Activated naive CD8-positive, alpha-beta T cell (primary cell): ENCODE measurements at regions not wholly inside any gene's neighbourhood (a gene's known extent, or its start where the extent isn't known, plus 50 kb on each side); places are given as distances from the start of the nearest gene placed in this dataset.
A peak's percentile ranks its signal among the peaks of the same experiment; 100 is the strongest.

ENCODE experiments used
- H3K27ac Mint-ChIP-seq: one replicate; pipeline ENCODE4 v1.8.0; 2021; ENCODE audit warnings: mixed read lengths
- H3K27me3 Mint-ChIP-seq: one replicate; pipeline ENCODE4 v1.8.0; 2021; ENCODE audit warnings: mixed read lengths
- H3K36me3 Mint-ChIP-seq: one replicate; pipeline ENCODE4 v1.8.0; 2021; ENCODE audit warnings: mixed read lengths
- H3K4me1 Mint-ChIP-seq: one replicate; pipeline ENCODE4 v1.8.0; 2021; ENCODE audit warnings: low read depth, mixed read lengths
- H3K4me3 Mint-ChIP-seq: one replicate; pipeline ENCODE4 v1.8.0; 2021; ENCODE audit warnings: mild to moderate bottlenecking, mixed read lengths
- H3K9me3 Mint-ChIP-seq: one replicate; pipeline ENCODE4 v1.8.0; 2021; ENCODE audit warnings: low read depth, mixed read lengths

DNA sequence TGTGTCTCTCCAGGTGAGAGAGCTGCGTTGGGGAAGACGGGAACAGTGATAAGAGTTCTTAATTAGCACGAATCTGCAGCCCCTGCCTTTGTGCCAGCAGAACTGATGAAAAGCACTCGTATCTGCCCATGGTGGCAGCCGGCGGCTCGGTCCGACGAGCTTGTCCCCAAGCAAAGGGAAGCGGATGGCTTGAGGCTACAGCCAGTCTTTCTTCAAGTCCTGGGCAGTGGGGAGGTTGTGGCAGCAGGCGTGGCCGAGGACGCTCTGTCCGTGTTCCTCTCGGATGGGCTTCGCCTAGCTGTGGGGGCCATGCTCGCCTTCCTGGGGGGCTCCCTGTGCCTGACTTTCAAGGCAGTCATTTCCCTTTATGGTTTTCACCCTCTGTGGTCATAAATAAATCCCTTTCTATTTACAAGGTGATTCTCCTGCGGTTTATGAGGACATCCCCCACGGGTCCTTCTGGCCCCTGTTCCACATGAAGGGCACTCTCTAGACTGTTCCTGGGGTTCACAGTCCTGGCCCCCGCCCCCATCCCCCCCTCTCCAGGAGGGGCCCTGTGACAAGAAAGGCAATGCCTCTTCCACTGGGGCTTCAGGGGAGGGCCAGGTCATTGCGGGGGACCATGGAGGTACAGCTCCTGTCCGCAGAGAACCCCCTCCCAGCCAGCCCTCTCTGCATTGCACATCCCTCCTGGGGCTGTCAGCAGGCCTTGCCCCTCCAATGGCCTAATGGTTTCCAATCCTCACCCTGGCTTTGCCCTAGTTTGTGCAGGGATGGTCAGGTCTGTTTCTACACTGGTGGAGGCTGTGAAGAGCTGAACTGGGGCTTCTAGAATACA is 1212.3 kb downstream of the BRD1 start:
- Mint-ChIP-seq H3K9me3 (no peaks in the 10 kb centered on the region), H3K27me3 (no peaks in the 10 kb centered on the region), H3K36me3 (no peaks in the 10 kb centered on the region), H3K4me1 (no peaks in the 10 kb centered on the region), H3K27ac (no peak overlapping the region), H3K4me3 (no peak overlapping the region)

DNA sequence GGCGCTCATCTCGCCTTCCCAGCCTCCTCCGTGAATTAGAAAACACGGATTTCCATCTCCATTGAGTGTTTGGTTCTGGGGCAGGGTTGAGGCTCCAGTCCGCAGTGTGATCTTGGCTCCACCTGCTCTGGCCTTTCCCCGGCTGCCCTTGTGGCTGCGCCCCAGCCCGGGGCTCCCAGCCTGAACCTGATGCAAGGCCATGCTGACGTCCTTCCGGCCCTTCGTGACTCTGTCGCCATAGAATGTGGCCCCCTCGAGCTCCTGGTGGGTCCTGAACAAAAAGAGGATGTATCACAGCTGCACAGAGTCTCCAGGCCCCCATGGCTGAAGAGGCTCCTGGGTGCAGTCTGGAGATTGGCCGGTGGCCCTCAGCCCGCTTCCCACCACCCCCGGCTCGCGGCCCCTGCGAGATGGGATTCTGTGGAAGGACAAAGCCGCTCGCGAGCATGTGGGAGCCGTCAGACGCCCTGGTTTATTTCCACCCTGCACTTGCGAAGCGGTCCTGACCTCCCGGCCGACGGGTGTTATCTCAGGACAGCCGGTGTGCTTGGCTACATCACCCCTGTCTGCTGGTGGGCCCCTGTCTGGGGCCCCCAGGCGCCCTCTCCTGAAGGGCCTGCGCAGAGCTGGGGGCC is 1214.0 kb downstream of the BRD1 start:
- H3K4me1 Mint-ChIP-seq = no peaks in the 10 kb centered on the region
- no peaks in the 10 kb centered on the region for H3K27me3 Mint-ChIP-seq
- H3K9me3 Mint-ChIP-seq = no peaks in the 10 kb centered on the region
- H3K36me3 Mint-ChIP-seq = no peaks in the 10 kb centered on the region
- H3K4me3 Mint-ChIP-seq = no peak overlapping the region
- H3K27ac Mint-ChIP-seq = no peak overlapping the region

DNA sequence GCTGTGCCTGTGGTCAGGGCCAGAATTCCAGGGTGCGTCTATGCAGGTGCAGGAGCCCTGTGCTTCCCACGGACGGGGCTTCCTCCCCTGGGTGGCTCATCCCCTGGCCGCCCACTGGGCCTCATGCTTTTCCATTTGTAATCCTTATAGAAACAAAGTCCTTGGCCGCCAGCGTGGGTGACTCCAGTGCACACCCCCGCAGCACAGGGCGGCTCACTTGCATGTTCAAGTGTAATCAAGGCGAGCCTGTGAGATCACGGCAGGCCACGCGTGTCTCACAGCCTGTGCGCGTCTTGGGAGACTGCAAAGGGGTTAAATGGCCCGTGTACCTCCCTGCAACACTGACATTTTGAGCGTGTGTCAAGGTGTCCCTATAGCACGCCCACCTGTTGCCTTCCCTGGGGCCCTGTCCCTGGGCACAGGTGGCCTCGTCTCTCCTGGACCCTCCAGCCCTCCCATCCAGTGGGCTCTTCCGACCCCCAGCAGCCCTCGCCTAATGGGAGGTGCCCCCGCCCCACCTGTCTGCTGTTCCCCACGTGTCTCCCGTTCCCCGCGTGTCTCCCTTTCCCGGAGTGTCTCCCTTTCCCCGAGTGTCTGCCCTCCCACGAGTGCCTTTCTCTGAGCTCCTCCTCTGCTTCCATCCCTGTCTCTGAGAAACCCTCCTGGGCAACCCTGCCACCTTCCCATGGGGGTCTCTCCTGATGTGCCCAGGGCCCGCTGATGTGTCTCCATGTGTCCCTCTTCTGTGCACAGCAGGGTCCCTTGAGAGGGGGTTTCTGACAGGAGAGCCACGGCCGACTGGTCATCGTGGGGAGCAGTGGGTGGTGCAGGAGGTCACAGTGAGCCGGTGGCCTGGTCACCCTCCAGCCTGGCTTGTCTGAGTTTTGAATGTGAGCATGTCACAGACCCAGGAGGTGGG is 1215.3 kb downstream of the BRD1 start:
- H3K27me3 Mint-ChIP-seq = no peaks in the 10 kb centered on the region
- no peaks in the 10 kb centered on the region for H3K9me3 Mint-ChIP-seq
- H3K4me1 Mint-ChIP-seq = no peaks in the 10 kb centered on the region
- peaks cover 3% of the 10 kb centered on the region for H3K36me3 Mint-ChIP-seq
- H3K27ac Mint-ChIP-seq = no peak overlapping the region
- H3K4me3 Mint-ChIP-seq = no peak overlapping the region

DNA sequence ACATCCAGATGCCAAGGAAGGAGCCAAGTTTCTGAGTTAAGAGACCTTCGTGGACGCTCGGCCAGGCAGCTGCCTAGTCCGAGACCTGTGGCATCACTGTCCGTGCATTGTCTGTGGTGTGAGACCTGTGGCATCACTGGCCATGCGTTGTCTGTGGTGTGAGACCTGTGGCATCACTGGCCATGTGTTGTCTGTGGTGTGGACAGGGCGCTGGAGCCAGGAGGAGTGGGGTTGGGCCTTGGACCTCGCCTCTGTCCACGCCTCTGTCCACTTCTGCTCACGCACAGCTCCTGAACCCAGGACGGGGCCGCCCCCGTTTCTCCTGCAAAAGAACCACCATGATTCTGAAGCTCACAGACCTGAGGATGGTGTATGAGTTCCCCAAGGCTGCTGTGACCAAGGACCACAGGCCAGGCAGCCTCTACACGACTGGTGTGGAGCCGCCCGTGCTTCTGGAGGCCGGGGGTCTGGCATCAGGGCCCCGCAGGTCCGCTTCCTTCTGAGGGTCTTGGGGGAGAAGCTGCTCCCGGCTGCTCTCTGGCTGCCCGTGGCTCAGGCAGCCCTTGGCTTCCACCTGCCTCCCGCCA is 1218.3 kb downstream of the BRD1 start:
- Mint-ChIP-seq H3K9me3 (peaks cover 6% of the 10 kb centered on the region), H3K27ac (no peak overlapping the region), H3K4me3 (no peak overlapping the region), H3K36me3 (peaks cover 3% of the 10 kb centered on the region), H3K4me1 (no peaks in the 10 kb centered on the region), H3K27me3 (no peaks in the 10 kb centered on the region)

- H3K27me3 Mint-ChIP-seq = no peaks in the 10 kb centered on the region
- no peak overlapping the region for H3K4me3 Mint-ChIP-seq
- H3K27ac Mint-ChIP-seq = no peak overlapping the region
- H3K36me3 Mint-ChIP-seq = peaks cover 3% of the 10 kb centered on the region
- peaks cover 6% of the 10 kb centered on the region for H3K9me3 Mint-ChIP-seq
- H3K4me1 Mint-ChIP-seq = no peaks in the 10 kb centered on the region
Observed at GRCh38 chr22:48607901-48608662, 1219.6 kb downstream of the BRD1 start.

GRCh38 chr22:48606684-48607307 is 1220.9 kb downstream of the BRD1 start:
- peaks cover 3% of the 10 kb centered on the region for H3K36me3 Mint-ChIP-seq
- H3K4me3 Mint-ChIP-seq = no peak overlapping the region
- no peaks in the 10 kb centered on the region for H3K27me3 Mint-ChIP-seq
- peaks cover 6% of the 10 kb centered on the region for H3K9me3 Mint-ChIP-seq
- no peaks in the 10 kb centered on the region for H3K4me1 Mint-ChIP-seq
- no peak overlapping the region for H3K27ac Mint-ChIP-seq

GRCh38 chr22:48605856-48606481 is 1221.7 kb downstream of the BRD1 start:
- no peaks in the 10 kb centered on the region for H3K4me1 Mint-ChIP-seq

GRCh38 chr22:48605125-48605524 is 1222.5 kb downstream of the BRD1 start:
- peaks cover 3% of the 10 kb centered on the region for H3K36me3 Mint-ChIP-seq
- H3K27ac Mint-ChIP-seq = peak overlapping the region; percentile 31
- H3K27me3 Mint-ChIP-seq = no peaks in the 10 kb centered on the region
- peaks cover 6% of the 10 kb centered on the region for H3K9me3 Mint-ChIP-seq
- H3K4me1 Mint-ChIP-seq = no peaks in the 10 kb centered on the region
- H3K4me3 Mint-ChIP-seq = no peak overlapping the region

More at GRCh38 chr22:48605856-48606481, 1221.7 kb downstream of the BRD1 start:
- Mint-ChIP-seq H3K27me3 (no peaks in the 10 kb centered on the region), H3K4me3 (no peak overlapping the region), H3K27ac (no peak overlapping the region), H3K36me3 (peaks cover 3% of the 10 kb centered on the region), H3K9me3 (peaks cover 6% of the 10 kb centered on the region)

DNA sequence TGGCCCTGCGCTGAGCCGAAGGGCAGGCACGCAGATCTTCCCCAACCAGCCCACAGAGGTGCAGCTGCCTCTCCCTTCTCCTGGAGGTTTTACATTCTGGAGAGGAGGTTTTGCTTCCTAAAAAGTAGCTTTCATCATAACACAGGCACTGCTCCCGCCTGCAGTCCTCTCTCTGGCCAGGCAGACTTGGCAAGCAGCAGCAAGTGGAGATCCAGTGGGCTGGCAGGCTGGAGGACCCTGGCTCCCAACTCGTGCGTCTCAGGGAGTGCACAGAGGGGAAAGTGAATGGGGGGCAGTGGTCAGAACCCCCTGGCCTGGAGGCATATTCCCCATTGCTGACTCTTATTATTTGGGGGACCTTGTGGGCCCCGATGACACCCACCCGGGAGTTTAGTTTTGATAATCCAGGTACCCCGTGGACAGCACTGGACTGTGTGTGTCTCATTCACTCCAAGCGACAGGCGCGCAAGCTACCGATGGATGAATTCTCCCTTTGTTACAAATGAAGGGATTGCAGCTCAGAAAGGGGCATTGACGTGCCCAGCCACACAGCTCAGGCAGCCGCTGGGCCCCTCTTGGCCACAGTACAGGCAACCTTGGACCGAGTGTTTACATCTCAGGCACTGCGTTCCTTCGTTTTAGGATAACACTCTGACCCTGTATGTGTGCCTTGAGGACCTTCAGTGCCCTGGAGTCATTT is 1223.9 kb downstream of the BRD1 start:
- no peak overlapping the region for H3K27ac Mint-ChIP-seq
- peaks cover 3% of the 10 kb centered on the region for H3K36me3 Mint-ChIP-seq
- no peaks in the 10 kb centered on the region for H3K27me3 Mint-ChIP-seq
- no peaks in the 10 kb centered on the region for H3K4me1 Mint-ChIP-seq
- H3K9me3 Mint-ChIP-seq = peaks cover 6% of the 10 kb centered on the region
- no peak overlapping the region for H3K4me3 Mint-ChIP-seq

DNA sequence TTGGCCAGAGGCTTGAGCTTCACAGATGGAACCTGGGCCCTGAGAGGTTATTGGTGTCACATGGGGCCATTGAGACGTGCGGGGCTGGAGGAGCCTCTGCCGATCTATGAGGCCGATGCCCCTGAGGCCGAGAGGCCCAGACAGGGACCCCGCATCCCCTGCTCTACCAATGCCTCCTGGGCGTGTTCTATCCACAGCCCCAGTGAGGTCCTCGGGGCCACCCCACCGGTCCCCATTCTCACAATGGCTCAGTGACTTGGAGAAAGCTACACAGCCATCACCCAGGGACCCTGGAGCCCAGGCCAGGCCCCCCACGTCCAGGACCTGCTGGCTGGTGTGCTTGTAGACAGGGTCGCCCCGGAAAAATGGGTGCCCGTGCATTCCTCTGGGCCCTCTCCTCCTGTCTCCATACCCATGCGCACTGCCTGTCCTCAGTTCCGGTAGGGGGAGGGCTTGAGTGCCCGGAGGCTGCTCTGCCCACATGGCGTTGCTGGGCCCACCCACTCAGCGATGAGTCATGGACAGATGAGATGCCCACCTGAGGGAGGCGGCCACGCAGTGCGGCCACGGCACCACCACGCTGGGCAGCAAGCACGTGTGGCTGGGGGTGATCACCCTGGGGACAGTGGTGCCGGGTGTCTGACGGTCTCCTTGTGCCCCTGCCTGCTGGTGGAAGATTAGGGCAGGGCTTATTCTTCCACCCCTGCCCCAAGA is 1224.7 kb downstream of the BRD1 start:
- H3K4me1 Mint-ChIP-seq = no peaks in the 10 kb centered on the region
- no peaks in the 10 kb centered on the region for H3K27me3 Mint-ChIP-seq
- H3K27ac Mint-ChIP-seq = no peak overlapping the region
- peaks cover 6% of the 10 kb centered on the region for H3K9me3 Mint-ChIP-seq
- H3K4me3 Mint-ChIP-seq = no peak overlapping the region
- no peaks in the 10 kb centered on the region for H3K36me3 Mint-ChIP-seq

GRCh38 chr22:48600681-48601080 is 1227.0 kb downstream of the BRD1 start:
- peaks cover 6% of the 10 kb centered on the region for H3K9me3 Mint-ChIP-seq
- no peak overlapping the region for H3K4me3 Mint-ChIP-seq
- no peaks in the 10 kb centered on the region for H3K27me3 Mint-ChIP-seq
- H3K27ac Mint-ChIP-seq = no peak overlapping the region
- H3K4me1 Mint-ChIP-seq = no peaks in the 10 kb centered on the region
- H3K36me3 Mint-ChIP-seq = no peaks in the 10 kb centered on the region

GRCh38 chr22:48600171-48600570 is 1227.5 kb downstream of the BRD1 start:
- no peaks in the 10 kb centered on the region for H3K27me3 Mint-ChIP-seq
- H3K4me3 Mint-ChIP-seq = no peak overlapping the region
- no peak overlapping the region for H3K27ac Mint-ChIP-seq
- H3K9me3 Mint-ChIP-seq = peaks cover 5% of the 10 kb centered on the region
- H3K36me3 Mint-ChIP-seq = no peaks in the 10 kb centered on the region
- no peaks in the 10 kb centered on the region for H3K4me1 Mint-ChIP-seq
